ENCODE measurements at regions not wholly inside any gene's neighbourhood (a gene's known extent, or its start where the extent isn't known, plus 50 kb on each side); places are given as distances from the start of the nearest gene placed in this dataset.
A peak's percentile ranks its signal among the peaks of the same experiment; 100 is the strongest.

- H3K27me3 ChIP-seq (ENCODE audit: insufficient read depth, poor library complexity, severe bottlenecking), result no peaks in the 10 kb centered on the region
Measured at GRCh38 chr22:22087854-22088657, 105.5 kb upstream of the TOP3B start.

DNA sequence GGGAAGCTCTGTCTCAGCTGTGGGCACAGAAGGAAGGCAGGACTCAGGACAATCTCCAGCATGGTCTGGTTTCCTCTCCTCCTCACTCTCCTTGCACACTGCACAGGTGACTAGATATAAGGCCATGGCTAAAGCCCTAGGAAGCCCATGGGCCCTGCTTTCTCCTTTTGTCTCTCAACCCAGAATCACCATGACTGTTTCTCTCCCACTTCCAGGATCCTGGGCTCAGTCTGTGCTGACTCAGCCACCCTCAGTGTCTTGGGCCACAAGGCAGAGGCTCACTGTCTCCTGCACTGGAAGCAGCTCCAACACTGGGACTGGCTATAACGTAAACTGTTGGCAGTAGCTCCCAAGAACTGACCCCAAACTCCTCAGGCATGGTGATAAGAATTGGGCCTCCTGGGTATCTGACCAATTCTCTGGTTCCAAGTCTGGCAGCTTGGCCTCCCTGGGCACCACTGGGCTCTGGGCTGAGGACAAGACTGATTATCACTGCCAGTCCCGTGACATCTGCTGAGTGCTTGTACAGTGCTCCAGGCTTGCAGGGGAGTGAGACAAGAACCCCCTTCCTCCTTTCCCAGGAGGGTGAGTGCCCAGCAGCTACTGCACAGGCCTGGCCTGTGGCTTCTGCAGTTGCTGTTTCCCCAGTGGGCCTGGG is 104.0 kb upstream of the TOP3B start:
- DNase-seq (ENCODE audit: low read depth in 1 of 2, low spot score in 1 of 2), result no peak
- H3K27me3 ChIP-seq (ENCODE audit: insufficient read depth, poor library complexity, severe bottlenecking), result no peaks in the 10 kb centered on the region
- TF ChIP-seq, protein P1, sequence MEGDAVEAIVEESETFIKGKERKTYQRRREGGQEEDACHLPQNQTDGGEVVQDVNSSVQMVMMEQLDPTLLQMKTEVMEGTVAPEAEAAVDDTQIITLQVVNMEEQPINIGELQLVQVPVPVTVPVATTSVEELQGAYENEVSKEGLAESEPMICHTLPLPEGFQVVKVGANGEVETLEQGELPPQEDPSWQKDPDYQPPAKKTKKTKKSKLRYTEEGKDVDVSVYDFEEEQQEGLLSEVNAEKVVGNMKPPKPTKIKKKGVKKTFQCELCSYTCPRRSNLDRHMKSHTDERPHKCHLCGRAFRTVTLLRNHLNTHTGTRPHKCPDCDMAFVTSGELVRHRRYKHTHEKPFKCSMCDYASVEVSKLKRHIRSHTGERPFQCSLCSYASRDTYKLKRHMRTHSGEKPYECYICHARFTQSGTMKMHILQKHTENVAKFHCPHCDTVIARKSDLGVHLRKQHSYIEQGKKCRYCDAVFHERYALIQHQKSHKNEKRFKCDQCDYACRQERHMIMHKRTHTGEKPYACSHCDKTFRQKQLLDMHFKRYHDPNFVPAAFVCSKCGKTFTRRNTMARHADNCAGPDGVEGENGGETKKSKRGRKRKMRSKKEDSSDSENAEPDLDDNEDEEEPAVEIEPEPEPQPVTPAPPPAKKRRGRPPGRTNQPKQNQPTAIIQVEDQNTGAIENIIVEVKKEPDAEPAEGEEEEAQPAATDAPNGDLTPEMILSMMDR (IDR thresholded peaks at IDR 0.05; ENCODE audit: insufficient read depth, low read length), result no peak
- TF ChIP-seq POLR2AphosphoS5 (IDR thresholded peaks at IDR 0.05; ENCODE audit: low read depth), result no peak
- no peak for TF ChIP-seq SPI1 (IDR thresholded peaks at IDR 0.05; ENCODE audit: borderline replicate concordance, low read depth)
- TF ChIP-seq, protein P2, sequence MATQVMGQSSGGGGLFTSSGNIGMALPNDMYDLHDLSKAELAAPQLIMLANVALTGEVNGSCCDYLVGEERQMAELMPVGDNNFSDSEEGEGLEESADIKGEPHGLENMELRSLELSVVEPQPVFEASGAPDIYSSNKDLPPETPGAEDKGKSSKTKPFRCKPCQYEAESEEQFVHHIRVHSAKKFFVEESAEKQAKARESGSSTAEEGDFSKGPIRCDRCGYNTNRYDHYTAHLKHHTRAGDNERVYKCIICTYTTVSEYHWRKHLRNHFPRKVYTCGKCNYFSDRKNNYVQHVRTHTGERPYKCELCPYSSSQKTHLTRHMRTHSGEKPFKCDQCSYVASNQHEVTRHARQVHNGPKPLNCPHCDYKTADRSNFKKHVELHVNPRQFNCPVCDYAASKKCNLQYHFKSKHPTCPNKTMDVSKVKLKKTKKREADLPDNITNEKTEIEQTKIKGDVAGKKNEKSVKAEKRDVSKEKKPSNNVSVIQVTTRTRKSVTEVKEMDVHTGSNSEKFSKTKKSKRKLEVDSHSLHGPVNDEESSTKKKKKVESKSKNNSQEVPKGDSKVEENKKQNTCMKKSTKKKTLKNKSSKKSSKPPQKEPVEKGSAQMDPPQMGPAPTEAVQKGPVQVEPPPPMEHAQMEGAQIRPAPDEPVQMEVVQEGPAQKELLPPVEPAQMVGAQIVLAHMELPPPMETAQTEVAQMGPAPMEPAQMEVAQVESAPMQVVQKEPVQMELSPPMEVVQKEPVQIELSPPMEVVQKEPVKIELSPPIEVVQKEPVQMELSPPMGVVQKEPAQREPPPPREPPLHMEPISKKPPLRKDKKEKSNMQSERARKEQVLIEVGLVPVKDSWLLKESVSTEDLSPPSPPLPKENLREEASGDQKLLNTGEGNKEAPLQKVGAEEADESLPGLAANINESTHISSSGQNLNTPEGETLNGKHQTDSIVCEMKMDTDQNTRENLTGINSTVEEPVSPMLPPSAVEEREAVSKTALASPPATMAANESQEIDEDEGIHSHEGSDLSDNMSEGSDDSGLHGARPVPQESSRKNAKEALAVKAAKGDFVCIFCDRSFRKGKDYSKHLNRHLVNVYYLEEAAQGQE (IDR thresholded peaks at IDR 0.05; ENCODE audit: insufficient replicate concordance, low read depth), result no peak
- H3K27ac ChIP-seq (replicated peaks), result no peak overlapping the region
- H3K4me3 ChIP-seq (replicated peaks; ENCODE audit: insufficient read depth, low read length), result no peak overlapping the region

More at GRCh38 chr22:22087854-22088657, 105.5 kb upstream of the TOP3B start:
- no peak for DNase-seq (ENCODE audit: low read depth in 1 of 2, low spot score in 1 of 2)
- Histone ChIP-seq H3K4me3 (replicated peaks; ENCODE audit: insufficient read depth, low read length) (no peak overlapping the region), H3K27ac (replicated peaks) (no peak overlapping the region)
- TF ChIP-seq, protein P2 (IDR thresholded peaks at IDR 0.05; ENCODE audit: insufficient replicate concordance, low read depth), result no peak
- TF ChIP-seq POLR2AphosphoS5 (IDR thresholded peaks at IDR 0.05; ENCODE audit: low read depth) (no peak), GABPA (IDR thresholded peaks at IDR 0.05; ENCODE audit: low read depth) (no peak)
- TF ChIP-seq, protein P1 (IDR thresholded peaks at IDR 0.05; ENCODE audit: insufficient read depth, low read length), result no peak

- Histone ChIP-seq H3K27me3 (ENCODE audit: insufficient read depth, poor library complexity, severe bottlenecking) (no peaks in the 10 kb centered on the region), H3K4me3 (replicated peaks; ENCODE audit: insufficient read depth, low read length) (no peak overlapping the region), H3K27ac (replicated peaks) (no peak overlapping the region)
- TF ChIP-seq, protein P1 (IDR thresholded peaks at IDR 0.05; ENCODE audit: insufficient read depth, low read length), result no peak
- TF ChIP-seq GABPA (IDR thresholded peaks at IDR 0.05; ENCODE audit: low read depth), result no peak
- TF ChIP-seq, protein P2 (IDR thresholded peaks at IDR 0.05; ENCODE audit: insufficient replicate concordance, low read depth), result no peak
- no peak for TF ChIP-seq SPI1 (IDR thresholded peaks at IDR 0.05; ENCODE audit: borderline replicate concordance, low read depth)
- no peak for TF ChIP-seq POLR2AphosphoS5 (IDR thresholded peaks at IDR 0.05; ENCODE audit: low read depth)
- peak in 1 of 2 experiments; percentile 17 for DNase-seq (ENCODE audit: low read depth in 1 of 2, low spot score in 1 of 2)
Measured at GRCh38 chr22:22085702-22086500, 103.3 kb upstream of the TOP3B start.
